Fibroblast of gingiva (primary cell): ENCODE measurements at regions not wholly inside any gene's neighbourhood (a gene's known extent, or its start where the extent isn't known, plus 50 kb on each side); places are given as distances from the start of the nearest gene placed in this dataset.
A peak's percentile ranks its signal among the peaks of the same experiment; 100 is the strongest.
"Not testable (repeated sequence)": the region's sequence is repeated elsewhere in the genome, so short reads cannot be mapped to it uniquely, and the experiment has no call there.

Experiments
- DNase-seq: peaks from one replicate; pipeline ENCODE4 v3.0.0-alpha.2; 2011; ENCODE audit warnings: low read depth

GRCh38 chr14:82587226-82587625 is 1053.6 kb upstream of the SEL1L start:
- DNase-seq, result no peak

- no peak for DNase-seq
Observed at GRCh38 chr14:82595466-82595865, 1061.8 kb upstream of the SEL1L start.

- DNase-seq, result no peak
Observed at GRCh38 chr14:82602794-82603193, 1069.1 kb upstream of the SEL1L start.

GRCh38 chr14:82604819-82605218 is 1071.2 kb upstream of the SEL1L start:
- DNase-seq, result no peak

- no peak for DNase-seq
Observed at GRCh38 chr14:82621881-82622450, 1088.3 kb upstream of the SEL1L start.

GRCh38 chr14:82626156-82627066 is 1092.8 kb upstream of the SEL1L start:
- no peak for DNase-seq

- no peak for DNase-seq
Observed at GRCh38 chr14:82635915-82636314, 1102.3 kb upstream of the SEL1L start.

GRCh38 chr14:82636426-82636825 is 1102.8 kb upstream of the SEL1L start:
- no peak for DNase-seq

- DNase-seq, result no peak
Observed at GRCh38 chr14:82641050-82641540, 1107.4 kb upstream of the SEL1L start.

- no peak for DNase-seq
Observed at GRCh38 chr14:82642425-82642824, 1108.8 kb upstream of the SEL1L start.

GRCh38 chr14:82647088-82647810 is 1113.6 kb upstream of the SEL1L start:
- DNase-seq, result no peak

- no peak for DNase-seq
Observed at GRCh38 chr14:82655770-82656169, 1122.1 kb upstream of the SEL1L start.

- no peak for DNase-seq
Observed at GRCh38 chr14:82657186-82657675, 1123.6 kb upstream of the SEL1L start.

GRCh38 chr14:82661258-82661657 is 1127.6 kb upstream of the SEL1L start:
- no peak for DNase-seq

GRCh38 chr14:82667006-82667405 is 1133.4 kb upstream of the SEL1L start:
- peak; percentile 6 for DNase-seq

GRCh38 chr14:82667501-82667900 is 1133.8 kb upstream of the SEL1L start:
- DNase-seq, result no peak

GRCh38 chr14:82676403-82676802 is 1142.8 kb upstream of the SEL1L start:
- no peak for DNase-seq

- no peak for DNase-seq
Observed at GRCh38 chr14:82689948-82690347, 1156.3 kb upstream of the SEL1L start.

- DNase-seq, result not testable (repeated sequence)
Observed at GRCh38 chr14:82691191-82691590, 1157.5 kb upstream of the SEL1L start.

GRCh38 chr14:82694820-82695219 is 1161.2 kb upstream of the SEL1L start:
- DNase-seq, result no peak

GRCh38 chr14:82704218-82704617 is 1170.6 kb upstream of the SEL1L start:
- DNase-seq, result no peak

- peak; percentile 9 for DNase-seq
Observed at GRCh38 chr14:82710267-82710841, 1176.7 kb upstream of the SEL1L start.
